Thoracic aorta (tissue), 2 donors: ENCODE measurements at regions not wholly inside any gene's neighbourhood (a gene's known extent, or its start where the extent isn't known, plus 50 kb on each side); places are given as distances from the start of the nearest gene placed in this dataset.

Source experiments
- ATAC-seq: fragments of 150-250 bp; one replicate; pipeline ENCODE4 v1.8.0; 2017; ENCODE audit warnings: low read depth; ENCODE audit not compliant: insufficient number of reproducible peaks, low FRiP score
- DNase-seq: peaks from one replicate; pipeline ENCODE4 v3.0.0-alpha.2; 2020; ENCODE audit warnings: low spot score
- H3K27ac ChIP-seq, 2 donors: fragments of 200-600 bp; sonication (generic); 1 replicate in 1 of 2; 2 replicates in 1 of 2; pipeline ENCODE4 v1.5.1; 2016; ENCODE audit warnings: mild to moderate bottlenecking in 2 of 2, moderate library complexity in 2 of 2
- H3K27me3 ChIP-seq: fragments of 200-600 bp; sonication (generic); replicated peaks from 2 replicates; pipeline ENCODE4 v1.6.0; 2016; ENCODE audit warnings: mild to moderate bottlenecking; ENCODE audit not compliant: insufficient read depth
- H3K36me3 ChIP-seq: fragments of 200-600 bp; sonication (generic); one replicate; pipeline ENCODE4 v1.5.1; 2016
- H3K4me1 ChIP-seq, 2 donors: fragments of 200-600 bp; sonication (generic); 1 replicate in 1 of 2; 2 replicates in 1 of 2; pipeline versions ENCODE4 v1.5.1 to v1.6.0; 2016; ENCODE audit warnings: low read depth in 2 of 2, mild to moderate bottlenecking in 1 of 2; ENCODE audit not compliant: control insufficient read depth in 1 of 2
- H3K4me3 ChIP-seq: fragments of 200-600 bp; sonication (generic); 2 replicates; pipeline ENCODE4 v1.5.1; 2016; ENCODE audit warnings: mild to moderate bottlenecking
- H3K9me3 ChIP-seq: fragments of 200-600 bp; sonication (generic); 2 replicates; pipeline ENCODE4 v1.5.1; 2016
- CTCF ChIP-seq: fragments of 200-600 bp; sonication (generic); IDR thresholded peaks from one replicate; pipeline ENCODE4 v1.5.1; 2019; ENCODE audit warnings: antibody characterized with exemption

DNA sequence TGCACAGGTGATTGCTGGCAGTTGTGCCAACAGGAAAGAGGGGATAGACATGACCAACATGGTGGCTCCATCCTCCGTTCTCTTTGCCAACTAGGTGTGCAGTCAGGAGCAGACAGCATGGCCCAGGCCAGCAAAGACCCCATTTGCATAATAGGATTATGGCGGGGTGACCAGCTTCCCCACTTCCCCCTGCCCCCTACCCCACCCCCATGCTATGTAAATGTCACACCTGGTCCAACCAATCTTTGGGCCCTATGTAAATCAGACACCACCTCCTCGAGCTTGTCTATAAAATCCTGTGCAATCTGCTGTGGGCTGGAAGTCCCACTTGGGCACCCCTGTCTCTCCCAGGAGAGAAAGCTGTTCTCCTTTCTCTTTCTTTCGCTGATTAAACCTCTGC lies 146.0 kb downstream of the SLC30A10 start:
- Histone ChIP-seq H3K9me3 (no peaks in the 10 kb centered on the region), H3K4me1 (no peaks in the 10 kb centered on the region), H3K36me3 (no peaks in the 10 kb centered on the region), H3K4me3 (no peak overlapping the region), H3K27me3 (no peaks in the 10 kb centered on the region), H3K27ac (no peak overlapping the region)
- TF ChIP-seq CTCF: no peak
- DNase-seq: no peak
- ATAC-seq: no peak

DNA sequence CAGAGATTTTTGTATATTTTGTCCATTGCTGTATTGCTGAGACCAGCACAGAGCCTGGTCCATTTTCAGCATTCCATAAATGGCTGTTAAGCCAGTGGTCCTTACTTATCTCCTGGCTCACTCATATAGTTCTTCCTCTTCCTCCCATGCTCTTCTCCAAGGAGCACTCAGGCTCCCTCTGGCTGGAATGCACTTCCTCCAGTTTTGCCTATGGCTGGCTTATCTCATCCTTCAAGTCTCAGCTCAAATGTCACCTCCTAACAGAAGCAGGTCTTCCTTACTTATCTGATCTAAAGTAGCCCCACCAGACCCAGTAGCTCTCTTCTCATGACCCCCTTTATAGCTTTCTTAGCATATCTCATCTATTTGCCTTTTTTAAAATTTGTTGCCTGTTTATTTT lies 146.9 kb downstream of the SLC30A10 start:
- Histone ChIP-seq H3K4me3 (no peak overlapping the region), H3K9me3 (no peaks in the 10 kb centered on the region), H3K27ac (no peak overlapping the region), H3K4me1 (no peaks in the 10 kb centered on the region), H3K27me3 (no peaks in the 10 kb centered on the region), H3K36me3 (no peaks in the 10 kb centered on the region)
- ATAC-seq: no peak
- DNase-seq: no peak
- TF ChIP-seq CTCF: no peak

GRCh38 chr1:219778793-219779369 lies 149.5 kb downstream of the SLC30A10 start:
- H3K4me1 ChIP-seq: no peaks in the 10 kb centered on the region
- ATAC-seq (no peak), DNase-seq (no peak)
- no peaks in the 10 kb centered on the region for H3K36me3 ChIP-seq
- no peak overlapping the region for H3K4me3 ChIP-seq
- no peak for TF ChIP-seq CTCF
- no peaks in the 10 kb centered on the region for H3K27me3 ChIP-seq
- no peaks in the 10 kb centered on the region for H3K9me3 ChIP-seq
- no peak overlapping the region for H3K27ac ChIP-seq

DNA sequence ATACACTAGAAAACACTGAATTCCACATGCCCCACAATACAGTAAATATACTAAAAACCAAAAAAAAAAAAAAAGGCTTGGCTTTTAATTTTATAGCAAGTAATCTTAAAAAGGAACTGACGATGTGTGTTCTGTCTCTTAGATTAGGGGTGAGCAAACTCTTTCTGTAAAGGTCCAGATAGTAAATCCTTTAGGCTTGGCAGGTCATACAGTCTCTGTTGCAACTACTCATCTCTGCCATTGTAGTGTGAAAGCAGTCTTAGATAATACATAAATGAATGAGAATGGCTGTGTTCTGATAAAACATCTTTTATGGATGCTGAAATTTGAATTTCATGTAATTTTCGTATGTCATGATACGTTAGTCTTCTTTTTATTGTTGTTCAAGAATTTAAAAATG lies 150.2 kb downstream of the SLC30A10 start:
- H3K27ac ChIP-seq: no peak overlapping the region
- ATAC-seq (no peak), DNase-seq (no peak)
- no peaks in the 10 kb centered on the region for H3K9me3 ChIP-seq
- no peaks in the 10 kb centered on the region for H3K4me1 ChIP-seq
- no peaks in the 10 kb centered on the region for H3K27me3 ChIP-seq
- no peak for TF ChIP-seq CTCF
- H3K4me3 ChIP-seq: no peak overlapping the region
- no peaks in the 10 kb centered on the region for H3K36me3 ChIP-seq

GRCh38 chr1:219774386-219774785 lies 154.0 kb downstream of the SLC30A10 start:
- no peak for ATAC-seq
- H3K4me1 ChIP-seq: no peaks in the 10 kb centered on the region
- H3K4me3 ChIP-seq: no peak overlapping the region
- H3K27me3 ChIP-seq: no peaks in the 10 kb centered on the region
- TF ChIP-seq CTCF: no peak
- no peak for DNase-seq
- no peak overlapping the region for H3K27ac ChIP-seq
- no peaks in the 10 kb centered on the region for H3K9me3 ChIP-seq
- H3K36me3 ChIP-seq: no peaks in the 10 kb centered on the region
